HG03571 (cell line): ENCODE measurements at regions not wholly inside any gene's neighbourhood (a gene's known extent, or its start where the extent isn't known, plus 50 kb on each side); places are given as distances from the start of the nearest gene placed in this dataset.
"Not testable (repeated sequence)": the region's sequence is repeated elsewhere in the genome, so short reads cannot be mapped to it uniquely, and the experiment has no call there.

Source experiments
- ATAC-seq: cut with Tn5 transposase; IDR thresholded peaks from one replicate; pipeline ENCODE4 v1.9.1; 2021; ENCODE audit not compliant: unreplicated experiment

DNA sequence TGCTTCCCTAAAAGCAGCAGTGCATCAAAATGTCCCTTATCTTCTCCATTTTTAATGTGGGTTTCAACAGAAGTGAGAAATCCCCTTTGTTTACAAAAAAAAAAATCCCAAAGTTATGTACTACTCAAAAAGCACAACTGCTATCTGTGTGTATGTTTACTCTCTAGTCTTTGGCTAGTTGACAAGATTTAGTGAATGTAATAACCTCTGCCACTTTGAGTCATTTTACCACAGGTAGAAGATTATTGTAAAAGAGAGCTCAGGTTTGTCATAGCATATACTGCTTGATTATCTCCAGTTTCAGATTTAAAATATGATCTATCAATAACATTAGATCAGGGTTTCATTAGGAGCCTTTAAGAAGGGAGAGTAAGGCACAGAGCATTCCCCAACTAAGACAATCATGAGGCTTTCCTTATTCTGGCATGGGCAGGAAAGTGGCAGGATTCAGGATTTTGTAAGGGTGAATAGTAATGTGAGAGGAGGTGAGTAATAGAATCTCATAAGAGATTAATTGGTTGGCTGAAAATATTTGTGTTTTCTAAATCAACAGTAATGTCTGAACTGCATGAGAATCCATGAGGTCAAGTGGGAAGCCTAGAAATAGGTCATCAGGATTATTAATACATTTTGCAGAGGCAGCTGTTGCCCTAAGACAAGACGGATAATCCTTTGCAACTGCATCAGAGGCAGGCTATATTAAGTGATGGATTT is 1780.3 kb upstream of the LRRTM1 start:
- ATAC-seq = no peak

DNA sequence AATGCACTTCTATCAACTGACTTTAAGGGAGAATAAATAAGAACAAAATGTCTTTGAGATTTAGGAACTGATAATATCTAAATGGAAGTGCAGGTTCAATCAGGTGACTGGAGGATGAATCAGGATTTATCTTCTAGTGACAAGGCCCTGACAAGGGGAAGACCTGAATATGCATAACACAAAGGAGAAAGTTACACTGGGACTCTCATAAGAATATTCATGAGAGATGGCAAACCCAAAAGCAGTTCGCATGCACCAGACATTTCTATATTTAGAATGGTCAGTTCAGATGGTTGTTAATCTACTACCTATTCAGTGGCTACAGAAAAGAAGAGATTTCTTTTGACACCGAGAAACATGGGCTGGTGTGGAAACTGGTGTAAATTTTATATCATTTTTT is 1771.3 kb upstream of the LRRTM1 start:
- ATAC-seq = no peak

DNA sequence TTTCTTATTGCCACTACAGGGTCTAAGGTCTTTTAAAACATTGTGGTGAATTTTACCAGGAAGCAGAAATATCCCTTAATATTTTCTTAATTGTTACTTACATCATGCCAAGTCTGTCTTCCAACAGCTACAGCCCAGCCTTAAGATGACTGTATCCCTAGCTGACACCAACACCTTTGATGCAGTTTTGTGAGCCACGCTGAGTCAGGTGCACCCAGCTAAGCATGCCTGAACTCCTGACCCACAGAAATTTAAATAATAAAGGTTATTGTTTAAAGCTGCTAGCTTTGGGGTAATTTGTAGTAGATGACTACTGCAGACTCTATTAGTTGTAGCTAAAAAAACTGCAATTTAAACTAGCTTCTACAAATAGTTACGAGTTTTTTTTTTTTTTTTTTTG is 1757.9 kb upstream of the LRRTM1 start:
- ATAC-seq = no peak

DNA sequence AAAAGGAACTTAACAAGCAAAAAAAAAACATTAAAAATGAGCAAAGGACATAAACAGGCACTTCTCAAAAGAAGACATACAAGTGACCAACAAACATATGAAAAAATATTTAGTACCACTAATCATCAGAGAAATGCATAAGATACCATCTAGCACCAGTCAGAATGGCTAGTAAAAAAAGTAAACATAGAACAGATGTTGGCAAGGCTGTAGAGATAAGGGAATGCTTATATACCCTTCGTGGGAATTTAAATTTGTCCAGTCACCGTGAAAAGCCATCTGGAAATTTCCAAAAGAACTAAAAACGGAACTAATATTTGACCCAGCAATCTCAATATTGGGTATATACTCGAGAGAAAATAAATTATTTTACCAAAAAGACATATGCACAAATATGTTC is 1751.3 kb upstream of the LRRTM1 start:
- no peak for ATAC-seq

DNA sequence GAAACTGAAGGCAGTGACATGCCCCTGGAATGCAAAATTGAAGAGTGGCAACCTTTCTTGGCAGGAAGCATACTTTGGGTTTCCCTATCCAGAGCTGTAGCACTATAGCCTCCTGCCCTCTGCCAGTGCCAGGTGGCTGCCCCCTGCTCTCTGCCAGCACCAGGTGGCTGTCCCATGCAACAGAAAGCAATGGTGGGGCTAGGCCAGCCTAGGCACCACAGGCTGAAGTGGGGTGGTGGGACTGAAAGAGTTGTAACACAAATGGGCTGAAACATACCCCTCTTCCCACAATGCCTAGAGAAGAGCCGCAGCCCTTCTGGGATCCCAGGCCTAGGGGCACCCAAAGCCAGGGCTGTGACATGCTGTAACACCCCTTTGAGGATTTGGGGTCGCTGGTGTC is 1739.3 kb upstream of the LRRTM1 start:
- no peak for ATAC-seq

DNA sequence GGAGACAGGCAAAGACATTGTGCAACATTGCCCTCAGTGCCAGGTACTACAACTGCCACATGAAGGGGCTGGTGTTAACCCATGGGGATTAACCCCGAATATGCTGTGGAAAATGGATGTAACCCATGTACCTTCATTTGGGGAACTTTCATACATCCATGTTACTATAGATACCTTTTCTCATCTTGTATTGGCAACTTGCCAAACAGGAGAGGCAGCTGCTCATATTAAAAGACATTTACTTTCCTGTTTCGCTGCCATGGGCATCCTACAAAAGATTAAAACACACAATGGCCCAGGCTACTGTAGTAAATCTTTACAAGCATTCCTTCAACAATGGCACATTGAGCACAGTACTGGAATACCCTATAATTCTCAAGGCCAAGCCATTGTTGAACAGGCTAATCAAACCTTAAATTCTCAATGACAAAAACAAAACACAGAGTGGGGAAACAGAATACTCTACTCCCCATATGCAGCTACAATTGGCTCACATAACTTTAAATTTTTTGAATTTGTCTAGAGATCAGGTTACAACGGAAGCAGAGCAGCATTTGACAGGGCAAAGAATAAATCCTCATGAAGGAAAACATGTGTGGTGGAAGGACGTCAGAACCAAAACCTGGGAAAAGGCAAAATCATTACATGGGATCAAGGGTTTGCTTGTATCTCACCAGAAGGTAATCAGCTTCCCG is 1723.5 kb upstream of the LRRTM1 start:
- ATAC-seq = no peak

DNA sequence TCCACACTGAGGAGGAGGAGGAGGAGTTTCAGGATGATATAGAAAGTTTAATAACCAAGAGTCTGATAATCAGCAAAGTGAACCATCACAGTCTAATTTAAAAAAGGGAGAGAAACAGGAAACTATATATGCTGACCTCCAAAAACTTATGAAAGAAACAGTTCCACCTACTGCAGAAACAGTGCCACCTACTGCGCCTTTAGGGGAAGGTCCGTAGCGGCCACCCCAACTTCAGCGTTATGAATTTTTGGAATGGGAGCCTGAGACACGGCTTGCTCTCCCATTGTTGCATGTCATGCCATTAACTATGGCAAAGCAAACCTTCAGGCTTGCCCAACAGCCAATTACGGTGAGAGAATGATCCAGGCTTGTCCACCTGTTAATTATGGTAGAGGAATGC is 1719.2 kb upstream of the LRRTM1 start:
- ATAC-seq = no peak

DNA sequence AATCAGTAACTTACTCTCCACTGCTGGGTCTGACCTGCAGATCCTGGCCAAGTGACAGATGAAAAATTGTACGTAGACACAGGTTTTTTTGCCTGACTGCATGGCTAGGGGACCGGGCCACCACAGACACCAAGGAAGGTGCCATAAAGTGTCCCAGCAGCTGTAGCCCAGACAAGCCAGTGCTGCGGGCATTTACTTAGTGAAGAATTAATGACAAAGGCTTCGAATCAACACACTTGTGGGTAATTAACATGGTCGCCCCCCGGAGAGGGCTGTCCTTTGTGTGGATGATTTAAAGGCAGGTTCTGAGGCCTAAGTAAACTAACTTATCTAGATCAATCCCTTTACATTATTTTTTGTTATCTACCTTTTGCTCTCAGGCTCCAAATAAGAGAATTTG is 1709.1 kb upstream of the LRRTM1 start:
- no peak for ATAC-seq

DNA sequence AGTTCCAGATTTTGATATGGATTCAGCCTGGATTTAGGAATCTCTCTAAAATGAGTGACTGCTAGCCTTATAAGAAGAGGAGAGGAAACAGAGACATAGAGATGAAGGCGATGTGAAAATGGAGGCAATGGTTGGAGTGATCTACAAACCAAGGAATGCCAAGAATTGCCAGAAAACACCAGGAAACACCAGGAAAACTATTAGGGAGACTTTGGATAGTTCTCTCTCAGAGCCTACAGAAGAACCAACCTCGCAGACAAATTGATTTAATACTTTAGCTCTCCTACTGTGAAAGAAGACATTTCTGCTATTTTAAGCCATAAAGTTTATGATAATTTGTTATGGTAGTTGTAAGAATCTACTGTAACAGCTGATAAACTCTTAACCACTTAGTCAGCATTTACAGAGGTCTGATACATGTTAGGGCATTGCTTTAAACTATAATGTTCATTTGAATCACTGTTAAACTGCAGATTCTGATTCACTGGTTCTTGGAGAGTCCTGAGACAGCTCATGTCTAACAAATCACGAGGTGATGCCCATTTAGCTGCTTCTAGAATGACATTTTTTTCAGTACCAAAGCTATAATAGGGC is 1702.6 kb upstream of the LRRTM1 start:
- ATAC-seq = no peak

DNA sequence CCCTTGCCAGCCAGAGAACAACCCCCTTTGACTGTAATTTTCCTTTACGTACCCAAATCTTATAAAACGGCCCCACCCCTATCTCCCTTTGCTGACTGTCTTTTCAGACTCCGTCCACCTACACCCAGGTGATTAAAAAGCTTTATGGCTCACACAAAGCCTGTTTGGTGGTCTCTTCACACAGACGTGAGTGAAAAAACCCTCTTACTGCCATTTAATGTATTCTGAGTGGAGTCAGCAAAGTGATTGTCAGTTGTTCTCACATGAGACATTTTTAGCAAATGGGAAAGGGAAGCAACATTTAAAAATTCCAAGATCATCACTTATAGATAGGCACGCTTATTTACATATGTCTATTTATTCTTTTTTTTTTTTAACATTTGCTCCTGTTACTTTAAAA is 1701.3 kb upstream of the LRRTM1 start:
- not testable (repeated sequence) for ATAC-seq

DNA sequence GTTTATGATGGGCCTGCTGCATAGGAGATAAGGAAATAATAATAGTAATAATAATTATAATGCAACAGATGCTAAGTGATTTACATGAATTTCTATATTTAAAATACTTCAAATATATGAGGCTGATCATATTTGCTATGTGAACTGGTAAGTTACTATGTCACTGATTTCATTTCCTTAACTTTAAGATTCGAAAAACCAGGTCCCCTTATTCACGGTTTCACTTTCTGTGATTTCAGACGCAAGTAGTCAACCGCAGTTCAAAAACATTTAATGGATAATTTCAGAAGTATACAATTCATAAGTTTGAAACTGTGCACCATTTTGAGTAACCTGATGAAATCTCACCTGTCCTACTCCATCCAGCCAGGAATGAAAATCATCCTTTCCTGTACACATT is 1697.1 kb upstream of the LRRTM1 start:
- no peak for ATAC-seq

DNA sequence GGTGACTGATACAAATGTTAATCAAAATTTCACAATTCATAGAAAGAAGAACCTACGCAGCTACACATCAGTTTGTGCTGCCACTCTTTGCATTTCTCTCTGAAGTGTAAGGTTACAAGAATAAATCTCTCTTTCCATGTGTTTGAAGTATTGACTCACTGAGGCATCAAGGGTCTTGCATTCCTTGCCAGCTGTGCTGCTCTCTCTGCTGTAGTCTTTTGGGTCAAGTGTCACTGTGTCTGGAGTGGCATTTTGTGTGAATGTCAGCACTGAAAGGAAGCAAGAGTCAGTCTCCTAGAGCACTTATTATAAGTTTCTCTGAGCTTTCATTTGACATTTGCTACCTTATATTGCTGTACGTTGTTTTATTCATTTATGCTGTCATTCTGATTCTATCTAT is 1696.1 kb upstream of the LRRTM1 start:
- no peak for ATAC-seq

DNA sequence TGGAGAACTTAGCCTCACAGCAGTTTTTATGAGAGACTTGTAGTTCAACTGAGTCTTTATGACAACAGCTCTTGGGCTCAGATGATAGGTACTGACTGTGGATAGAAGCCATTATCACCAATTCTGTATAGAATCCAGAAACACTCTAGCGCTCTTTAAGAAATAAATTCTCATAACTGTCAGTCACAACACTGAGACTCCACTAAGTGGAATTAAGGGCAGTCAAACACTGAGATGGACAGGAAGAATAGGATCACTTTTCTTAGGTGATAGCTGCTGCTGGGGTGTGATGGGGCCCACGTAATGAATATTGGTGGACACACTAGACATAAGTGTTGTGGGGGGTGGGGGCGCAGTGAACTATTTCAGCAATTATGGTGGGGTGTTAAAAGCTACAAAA is 1691.8 kb upstream of the LRRTM1 start:
- ATAC-seq = no peak

DNA sequence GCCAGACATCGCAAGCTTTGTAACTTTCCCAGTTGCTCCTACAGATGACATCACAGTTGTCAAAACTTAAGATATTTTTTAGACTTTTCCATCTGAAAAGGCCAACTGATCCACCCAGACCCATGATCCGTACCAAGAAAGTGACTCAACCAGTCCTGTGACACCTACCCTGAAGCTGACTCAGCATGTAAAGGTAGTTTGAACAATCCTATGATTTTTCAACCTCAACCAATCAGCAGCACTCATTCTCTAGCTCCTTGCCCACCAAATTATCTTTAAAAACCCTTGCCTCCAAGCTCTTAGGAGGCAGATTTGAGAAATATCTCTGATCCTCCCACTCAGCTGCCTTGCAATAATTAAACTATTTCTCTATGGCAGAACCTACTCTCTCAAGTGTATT is 1686.7 kb upstream of the LRRTM1 start:
- no peak for ATAC-seq

DNA sequence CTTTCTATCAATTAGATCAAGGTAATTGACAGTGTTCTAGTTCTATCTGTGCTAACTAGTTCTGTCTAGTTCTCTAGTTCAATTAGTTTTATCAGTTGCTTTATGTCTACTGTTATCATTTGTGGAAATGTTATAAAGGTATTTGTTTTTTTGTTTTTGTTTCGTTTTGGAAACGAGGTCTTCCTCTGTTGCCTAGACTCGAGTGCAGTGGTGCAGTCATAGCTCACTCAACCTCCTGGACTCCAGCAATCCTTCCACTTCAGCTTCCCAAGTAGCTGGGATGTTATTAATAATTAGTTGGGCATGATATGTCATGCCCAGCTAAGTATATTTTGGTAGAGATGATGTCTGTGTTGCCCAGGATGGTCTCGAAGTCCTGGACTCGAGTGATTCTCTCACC is 1682.8 kb upstream of the LRRTM1 start:
- ATAC-seq = no peak

DNA sequence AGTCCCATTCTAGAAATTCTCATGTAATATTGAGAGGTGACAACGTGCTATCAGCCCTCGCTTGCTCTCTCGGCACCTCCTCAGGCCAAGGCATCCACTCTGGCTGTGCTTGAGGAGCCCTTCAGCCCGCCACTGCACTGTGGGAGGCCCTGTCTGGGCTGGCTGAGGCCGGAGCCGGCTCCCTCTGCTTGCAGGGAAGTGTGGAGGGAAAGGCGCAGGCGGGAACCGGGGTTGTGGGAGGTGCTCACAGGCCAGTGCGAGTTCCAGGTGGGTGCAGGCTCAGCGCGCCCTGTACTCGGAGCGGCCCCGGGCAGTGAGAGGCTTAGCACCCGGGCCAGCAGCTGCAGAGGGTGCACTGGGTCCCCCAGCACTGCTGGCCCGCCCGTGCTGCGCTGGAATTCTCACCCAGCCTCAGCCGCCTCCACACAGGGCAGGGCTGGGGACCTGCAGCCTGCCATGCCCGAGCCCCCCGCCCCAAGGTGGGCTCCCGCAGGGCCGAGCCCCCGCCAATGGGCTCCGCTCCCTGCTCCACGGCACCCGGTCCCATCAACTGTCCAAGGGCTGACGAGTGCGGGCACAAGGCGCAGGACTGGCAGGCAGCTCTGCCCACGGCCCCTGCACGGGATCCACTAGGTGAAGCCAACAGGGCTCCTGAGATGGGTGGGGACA is 1680.6 kb upstream of the LRRTM1 start:
- ATAC-seq = no peak

DNA sequence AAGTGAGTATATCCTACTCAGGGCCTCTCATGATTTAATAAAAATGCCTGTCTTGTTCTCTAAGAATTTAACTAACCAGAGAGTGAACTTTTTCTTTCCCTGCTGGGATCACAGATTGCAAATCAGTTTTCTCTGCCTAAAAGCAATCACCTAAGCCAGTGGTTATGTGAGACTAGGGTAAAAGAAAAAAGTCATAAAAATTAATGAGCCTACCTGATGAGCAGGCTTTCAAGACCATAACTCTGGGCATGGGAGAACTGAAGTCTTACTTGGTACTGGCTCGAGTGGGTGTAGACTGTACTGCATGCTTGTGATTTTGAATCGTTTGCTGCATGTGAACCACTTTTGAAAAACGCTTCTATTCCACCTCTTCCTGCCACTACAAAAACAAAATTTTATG is 1677.0 kb upstream of the LRRTM1 start:
- ATAC-seq = no peak

DNA sequence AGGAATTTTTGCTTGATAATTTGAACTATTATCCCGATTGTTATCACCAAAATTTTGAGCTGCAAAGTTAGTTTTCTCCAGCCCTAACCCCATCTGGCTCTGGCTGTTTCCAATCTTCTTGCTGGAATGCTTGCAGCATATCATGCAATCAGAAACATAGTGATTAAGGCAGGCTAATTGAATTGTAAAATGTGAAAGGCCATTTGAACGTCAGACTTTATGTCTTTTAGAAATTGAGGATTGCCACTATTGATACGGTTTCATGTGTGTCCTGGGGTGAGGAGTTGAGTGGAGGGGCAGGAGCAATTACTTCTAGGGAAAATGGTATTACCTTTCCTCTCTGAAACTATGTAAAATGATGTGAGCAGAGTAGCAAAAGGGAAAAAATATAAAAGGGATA is 1674.5 kb upstream of the LRRTM1 start:
- ATAC-seq = no peak

DNA sequence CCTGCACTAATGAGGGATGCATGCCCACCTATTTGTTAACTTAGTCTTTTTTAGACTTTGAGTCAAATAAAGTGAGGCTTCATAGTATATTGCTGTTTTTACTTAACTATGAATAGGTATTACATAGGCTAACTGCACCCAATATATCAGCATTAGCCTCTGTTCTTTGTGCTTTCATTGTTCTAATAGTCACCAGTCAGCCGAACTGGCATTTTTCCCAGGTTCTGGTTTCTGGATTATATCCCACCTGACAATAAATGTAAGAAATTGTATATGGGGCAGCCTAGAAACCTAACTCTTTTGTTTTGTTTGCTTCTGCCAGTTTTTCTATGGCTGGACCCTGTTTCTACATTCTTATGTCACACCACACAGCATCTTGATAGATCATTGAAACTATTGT is 1672.4 kb upstream of the LRRTM1 start:
- ATAC-seq = no peak

DNA sequence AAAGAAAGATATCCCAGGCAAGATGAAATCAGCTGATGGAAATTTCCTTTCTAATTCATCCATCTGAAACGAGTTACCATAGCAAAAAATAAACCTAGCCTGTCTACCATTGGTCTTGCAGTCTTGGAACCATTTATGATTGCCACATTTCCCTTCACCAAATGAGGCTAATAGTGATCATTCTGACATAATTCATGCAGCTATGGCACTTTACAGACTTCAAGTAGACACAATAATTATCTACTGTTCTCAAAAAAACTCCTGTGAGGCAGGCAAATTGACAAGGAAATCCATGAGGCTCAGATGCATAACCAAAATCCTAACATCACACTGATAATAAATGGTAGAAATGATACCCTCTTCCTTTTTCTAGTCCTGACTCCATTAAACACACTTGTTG is 1669.7 kb upstream of the LRRTM1 start:
- no peak for ATAC-seq

DNA sequence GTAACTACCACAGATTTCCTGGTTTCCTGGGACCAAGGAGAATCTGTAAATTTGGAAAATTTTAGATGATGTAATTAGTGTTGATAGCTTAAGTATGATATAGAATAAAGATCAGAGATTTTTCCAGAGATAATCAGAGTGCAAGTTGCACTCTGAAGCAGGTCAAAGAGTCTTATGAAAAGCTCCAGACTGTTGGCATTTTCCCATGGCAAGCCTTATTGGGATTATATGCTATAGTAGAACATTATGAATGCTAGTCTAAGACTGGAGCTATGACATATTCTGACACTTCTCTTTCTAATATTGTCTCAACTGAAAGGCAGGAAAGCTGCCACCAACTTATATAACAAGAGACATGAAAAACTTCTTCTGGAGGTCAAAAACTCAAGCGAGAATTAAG is 1638.3 kb upstream of the LRRTM1 start:
- ATAC-seq = no peak

DNA sequence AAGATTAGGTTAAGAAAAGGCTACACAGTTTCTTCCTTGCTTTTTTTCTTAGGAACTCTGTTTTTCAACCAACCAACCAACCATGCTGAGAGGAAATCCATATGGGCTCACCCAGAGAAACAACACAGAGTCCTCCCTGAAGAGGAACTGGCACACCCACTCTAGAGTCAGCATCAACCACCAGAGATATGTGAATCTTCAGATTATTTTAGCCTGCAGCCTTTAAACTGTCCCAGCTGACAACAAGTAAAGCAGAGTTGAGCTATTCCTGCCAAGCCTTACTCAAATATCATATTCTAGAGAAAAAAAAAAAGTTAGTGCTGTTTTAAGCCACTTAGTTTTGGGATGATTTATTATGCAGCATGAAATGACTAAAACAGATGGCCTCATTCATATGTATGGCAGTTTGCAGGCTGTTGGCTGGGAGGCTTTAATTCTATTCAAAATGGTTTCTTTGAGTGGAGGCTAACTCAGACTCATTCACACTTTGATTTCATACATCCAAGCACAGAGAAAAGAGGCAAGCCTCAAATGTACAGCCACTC is 1637.7 kb upstream of the LRRTM1 start:
- ATAC-seq = no peak
